H9 (cell line): ENCODE measurements at regions not wholly inside any gene's neighbourhood (a gene's known extent, or its start where the extent isn't known, plus 50 kb on each side); places are given as distances from the start of the nearest gene placed in this dataset.
A peak's percentile ranks its signal among the peaks of the same experiment; 100 is the strongest.

Experiments
- DNase-seq: peaks from one replicate; pipeline ENCODE4 v3.0.0-alpha.2; 2017
- H2AFZ ChIP-seq: one replicate; pipeline ENCODE4 v1.6.1; 2013; ENCODE audit warnings: mild to moderate bottlenecking, low read length, control low read depth, moderate library complexity
- H2AK5ac ChIP-seq: 2 replicates; pipeline ENCODE4 v1.6.1; 2013; ENCODE audit warnings: low read length, control low read depth, mixed read lengths; ENCODE audit not compliant: insufficient read length
- H2BK120ac ChIP-seq: one replicate; pipeline ENCODE4 v1.6.1; 2013; ENCODE audit warnings: low read depth, mild to moderate bottlenecking, low read length, control low read depth, inconsistent platforms; ENCODE audit not compliant: poor library complexity, severe bottlenecking
- H2BK12ac ChIP-seq: 2 replicates; pipeline ENCODE4 v1.6.1; 2013; ENCODE audit warnings: low read length, control low read depth, mixed read lengths, low read depth; ENCODE audit not compliant: insufficient read length
- H2BK15ac ChIP-seq: 2 replicates; pipeline ENCODE4 v1.6.1; 2013; ENCODE audit warnings: low read depth, low read length, control low read depth
- H2BK20ac ChIP-seq: one replicate; pipeline ENCODE4 v1.6.1; 2013; ENCODE audit warnings: low read depth, mild to moderate bottlenecking, low read length, control low read depth, inconsistent platforms; ENCODE audit not compliant: poor library complexity, severe bottlenecking
- H2BK5ac ChIP-seq: 2 replicates; pipeline ENCODE4 v1.6.1; 2013; ENCODE audit warnings: low read length, control low read depth, mixed read lengths; ENCODE audit not compliant: insufficient read length
- H3K14ac ChIP-seq: 2 replicates; pipeline ENCODE4 v1.6.1; 2013; ENCODE audit warnings: low read length, control low read depth; ENCODE audit not compliant: insufficient read depth
- H3K18ac ChIP-seq: 2 replicates; pipeline ENCODE4 v1.6.1; 2013; ENCODE audit warnings: low read depth, mild to moderate bottlenecking, mixed read lengths, low read length, control low read depth; ENCODE audit not compliant: insufficient read length
- H3K23ac ChIP-seq: 2 replicates; pipeline ENCODE4 v1.6.1; 2013; ENCODE audit warnings: low read length, control low read depth, mixed read lengths, low read depth; ENCODE audit not compliant: insufficient read length
- H3K23me2 ChIP-seq: 2 replicates; pipeline ENCODE4 v1.6.1; 2013; ENCODE audit warnings: low read depth, mild to moderate bottlenecking, mixed read lengths, low read length, control low read depth; ENCODE audit not compliant: insufficient read length, poor library complexity, severe bottlenecking
- H3K27ac ChIP-seq: 2 replicates; pipeline ENCODE4 v1.5.1; 2013; ENCODE audit warnings: low read length, control low read depth, mixed read lengths, low read depth; ENCODE audit not compliant: insufficient read length
- H3K27me3 ChIP-seq: 2 replicates; pipeline ENCODE4 v1.6.1; 2013; ENCODE audit warnings: low read length, control low read depth, inconsistent platforms; ENCODE audit not compliant: insufficient read depth
- H3K4ac ChIP-seq: 2 replicates; pipeline ENCODE4 v1.6.1; 2013; ENCODE audit warnings: low read depth, mild to moderate bottlenecking, control low read depth, inconsistent platforms, low read length, moderate library complexity
- H3K4me1 ChIP-seq: 2 replicates; pipeline ENCODE4 v1.6.1; 2013; ENCODE audit warnings: low read length, control low read depth, inconsistent platforms; ENCODE audit not compliant: insufficient read depth
- H3K4me2 ChIP-seq: 2 replicates; pipeline ENCODE4 v1.6.1; 2013; ENCODE audit warnings: low read length, control low read depth, mixed read lengths; ENCODE audit not compliant: insufficient read length, insufficient read depth
- H3K56ac ChIP-seq: 2 replicates; pipeline ENCODE4 v1.6.1; 2013; ENCODE audit warnings: low read depth, mild to moderate bottlenecking, mixed read lengths, low read length, control low read depth; ENCODE audit not compliant: insufficient read length
- H3K79me1 ChIP-seq: 2 replicates; pipeline ENCODE4 v1.6.1; 2013; ENCODE audit warnings: low read depth, mild to moderate bottlenecking, moderate library complexity, low read length, control low read depth, inconsistent platforms; ENCODE audit not compliant: insufficient read depth, poor library complexity, severe bottlenecking
- H3K79me2 ChIP-seq: 2 replicates; pipeline ENCODE4 v1.6.1; 2013; ENCODE audit warnings: low read length, control low read depth, inconsistent platforms; ENCODE audit not compliant: insufficient read depth
- H3K9ac ChIP-seq: 2 replicates; pipeline ENCODE4 v1.6.1; 2013; ENCODE audit warnings: low read length, control low read depth, mixed read lengths; ENCODE audit not compliant: insufficient read length; ENCODE audit errors: extremely low read depth
- H3K9me3 ChIP-seq: one replicate; pipeline ENCODE4 v1.6.1; 2013; ENCODE audit warnings: low read depth, low read length, inconsistent platforms; ENCODE audit not compliant: control insufficient read depth
- H3T11ph ChIP-seq: one replicate; pipeline ENCODE4 v1.6.1; 2013; ENCODE audit warnings: mild to moderate bottlenecking, low read length, control low read depth, inconsistent platforms
- H4K20me1 ChIP-seq: one replicate; pipeline ENCODE4 v1.6.1; 2013; ENCODE audit not compliant: control insufficient read depth, insufficient read length, insufficient read depth
- H4K5ac ChIP-seq: 2 replicates; pipeline ENCODE4 v1.6.1; 2013; ENCODE audit warnings: low read depth, mild to moderate bottlenecking, mixed read lengths, low read length, control low read depth; ENCODE audit not compliant: insufficient read length
- H4K8ac ChIP-seq: replicated peaks from 2 replicates; pipeline ENCODE4 v1.6.1; 2013; ENCODE audit warnings: low read length, control low read depth, mixed read lengths, low read depth; ENCODE audit not compliant: insufficient read length
- H4K91ac ChIP-seq: 2 replicates; pipeline ENCODE4 v1.6.1; 2013; ENCODE audit warnings: low read depth, mild to moderate bottlenecking, moderate library complexity, mixed read lengths, low read length, control low read depth; ENCODE audit not compliant: insufficient read length
- H3K27ac Mint-ChIP-seq, 3 experiments: 2 replicates in 2 of 3; 3 replicates in 1 of 3; pipeline ENCODE4 v1.8.0; 2020 to 2021; ENCODE audit warnings: mixed read lengths in 3 of 3, mild to moderate bottlenecking in 1 of 3, moderate library complexity in 1 of 3
- H3K27me3 Mint-ChIP-seq: 2 replicates; pipeline ENCODE4 v1.8.0; 2021; ENCODE audit warnings: low read depth, mild to moderate bottlenecking, moderate library complexity, mixed read lengths
- H3K36me3 Mint-ChIP-seq, 3 experiments: 2 replicates in 2 of 3; 3 replicates in 1 of 3; pipeline ENCODE4 v1.8.0; 2020 to 2021; ENCODE audit warnings: low read depth in 3 of 3, mixed read lengths in 3 of 3; ENCODE audit not compliant: insufficient read depth in 1 of 3
- H3K4me1 Mint-ChIP-seq, 2 experiments: 2 replicates each; pipeline ENCODE4 v1.8.0; 2020; ENCODE audit warnings: mixed read lengths in 2 of 2
- H3K4me3 Mint-ChIP-seq, 2 experiments: 2 replicates in 1 of 2; 3 replicates in 1 of 2; pipeline ENCODE4 v1.8.0; 2020 to 2021; ENCODE audit warnings: mild to moderate bottlenecking in 2 of 2, mixed read lengths in 2 of 2, moderate library complexity in 1 of 2
- H3K9me3 Mint-ChIP-seq, 2 experiments: 2 replicates in 1 of 2; 3 replicates in 1 of 2; pipeline ENCODE4 v1.8.0; 2020; ENCODE audit warnings: mild to moderate bottlenecking in 2 of 2, mixed read lengths in 2 of 2, moderate library complexity in 1 of 2
- CTCF ChIP-seq: fragments of 200-600 bp; sonication (generic); conservative IDR thresholded peaks from 3 replicates; pipeline ENCODE4 v1.8.0; 2021; ENCODE audit warnings: antibody characterized with exemption, mild to moderate bottlenecking
- WGBS: extraction: QIAGEN DNeasy Blood & Tissue Kit; methylation state at CpG from one replicate; pipeline ENCODE4 v1.1.7; 2013; ENCODE audit warnings: missing lambda C conversion rate, low lambda C conversion rate, mixed read lengths; ENCODE audit not compliant: insufficient read length; ENCODE audit errors: extremely low coverage; 5-methylcytosine and 5-hydroxymethylcytosine counted together

- Mint-ChIP-seq H3K4me3 (no peak overlapping the region), H3K27ac (peak overlapping the region in 2 of 3 experiments; percentile 49 to 95; a peak in 3 of 7 replicates), H3K4me1 (peaks cover 38 to 44% of the 10 kb centered on the region in 2 experiments), H3K9me3 (no peaks in the 10 kb centered on the region; a peak in 1 of 5 replicates), H3K27me3 (no peaks in the 10 kb centered on the region; the same call in 1 of the 2 replicates), H3K36me3 (no peaks in the 10 kb centered on the region)
- no peak overlapping the region for H3K23ac ChIP-seq
- H2BK5ac ChIP-seq: no peak overlapping the region
- no peak overlapping the region for H4K5ac ChIP-seq
- no peak overlapping the region for H2AK5ac ChIP-seq
- H3K23me2 ChIP-seq: no peaks in the 10 kb centered on the region
- no peak overlapping the region for H2BK12ac ChIP-seq
- no peaks in the 10 kb centered on the region for H3K79me1 ChIP-seq
- H3K56ac ChIP-seq: no peak overlapping the region
- no peak overlapping the region for H3T11ph ChIP-seq
- H2BK20ac ChIP-seq: no peak overlapping the region
- H3K27me3 ChIP-seq: no peaks in the 10 kb centered on the region
- TF ChIP-seq CTCF: no peak
- DNase-seq: no peak
- no peak overlapping the region for H2AFZ ChIP-seq
- H3K4me2 ChIP-seq: no peak overlapping the region
- no peaks in the 10 kb centered on the region for H3K79me2 ChIP-seq
- no peak overlapping the region; the same call in 1 of the 2 replicates for H3K14ac ChIP-seq
- peaks cover 8% of the 10 kb centered on the region; the same call in 1 of the 2 replicates for H3K4me1 ChIP-seq
- H3K9ac ChIP-seq: no peak overlapping the region
- no peak overlapping the region for H4K91ac ChIP-seq
- peak overlapping the region; percentile 75 for H3K18ac ChIP-seq
- H3K27ac ChIP-seq: no peak overlapping the region
- H3K4ac ChIP-seq: no peak overlapping the region
- WGBS: no CpG with 5 or more reads among the region's 3 CpGs
- no peak overlapping the region for H2BK120ac ChIP-seq
- no peaks in the 10 kb centered on the region for H3K9me3 ChIP-seq
- no peak overlapping the region for H4K8ac ChIP-seq
- H4K20me1 ChIP-seq: no peaks in the 10 kb centered on the region
- H2BK15ac ChIP-seq: no peak overlapping the region
Observed at GRCh38 chr20:19958219-19958618, 58.9 kb upstream of the NAA20 start.
